ENCODE measurements at regions not wholly inside any gene's neighbourhood (a gene's known extent, or its start where the extent isn't known, plus 50 kb on each side); places are given as distances from the start of the nearest gene placed in this dataset.

DNA sequence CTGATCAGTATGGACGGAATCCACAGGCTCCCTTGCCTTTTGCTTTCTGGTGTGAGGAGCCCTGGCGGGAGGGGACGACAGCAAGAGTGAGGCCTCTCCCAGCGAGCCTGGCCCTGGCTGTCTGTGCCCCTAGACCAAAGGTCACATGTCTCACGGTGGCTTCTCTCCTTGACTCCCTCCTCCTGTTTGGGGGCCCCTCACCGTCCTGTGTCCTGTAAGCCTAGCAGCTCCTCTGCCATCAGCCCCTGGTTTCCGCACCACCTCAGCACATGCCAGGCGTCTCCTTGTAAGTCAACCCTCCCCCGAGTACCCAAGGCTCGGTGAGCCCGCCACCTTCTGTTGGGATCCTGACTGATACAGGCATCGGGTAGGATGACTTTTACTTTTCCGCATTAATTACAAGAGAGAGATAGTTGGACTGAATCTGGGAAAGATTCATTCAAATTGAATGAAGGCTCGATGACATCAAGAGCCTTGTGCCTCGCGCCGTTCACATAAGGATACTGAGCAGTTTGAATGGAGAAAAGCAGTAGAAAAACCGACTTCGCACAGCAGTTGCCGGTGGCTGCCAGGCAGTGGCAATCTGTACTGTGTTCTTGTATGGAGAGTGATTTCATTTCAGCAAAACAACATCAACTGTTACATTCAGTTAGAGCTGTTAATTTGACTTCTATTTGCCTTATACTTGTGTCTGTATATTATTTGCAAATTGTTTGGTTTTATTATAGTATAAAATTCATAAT, 119.8 kb downstream of the XRCC2 start:
- TF ChIP-seq POLR2A (IDR thresholded peaks at IDR 0.05) (no peak), CTCF (IDR thresholded peaks at IDR 0.05) (no peak)

Measured in right lobe of liver (tissue), 4 donors.